PC-9 (cell line): ENCODE measurements at regions not wholly inside any gene's neighbourhood (a gene's known extent, or its start where the extent isn't known, plus 50 kb on each side); places are given as distances from the start of the nearest gene placed in this dataset.

Experiments used
- BruUV-seq: library from RNA; stranded (reverse); fragments of 400-500 nt; replicated peaks from 2 replicates; lab custom pipeline; 2021; lab: Mats Ljungman, UMichigan
- CTCF ChIA-PET: fragments of 300-600 bp; sonication (Branson Sonifier 250); formaldehyde crosslinking; loops from one replicate; lab custom pipeline; 2022; ENCODE audit warnings: antibody characterized with exemption; lab: Charles Lee
- POLR2A ChIA-PET: fragments of 300-600 bp; sonication (Branson Sonifier 250); formaldehyde crosslinking; loops from one replicate; lab custom pipeline; 2022; ENCODE audit warnings: antibody characterized with exemption; ENCODE audit not compliant: unreplicated experiment; lab: Charles Lee
- DNase-seq, 2 experiments: peaks; one replicate each; pipeline versions ENCODE4 v3.0.0 to v3.0.0-alpha.2; 2015 to 2022; ENCODE audit warnings: mixed read lengths in 1 of 2
- H2AFZ ChIP-seq: fragments of 200-600 bp; sonication (generic); 2 replicates; pipeline ENCODE4 v1.8.1; 2017; ENCODE audit warnings: antibody characterized with exemption
- H3F3A ChIP-seq: fragments of 200-600 bp; sonication (generic); 2 replicates; pipeline ENCODE4 v1.8.1; 2017; ENCODE audit warnings: antibody characterized with exemption, mild to moderate bottlenecking, low read depth; ENCODE audit not compliant: insufficient read depth
- H3K27ac ChIP-seq: fragments of 200-600 bp; sonication (generic); 2 replicates; pipeline ENCODE4 v1.6.1; 2016; ENCODE audit warnings: mixed run types
- H3K27me3 ChIP-seq: fragments of 200-600 bp; sonication (generic); 2 replicates; pipeline ENCODE4 v1.6.1; 2016; ENCODE audit warnings: low read depth, mixed run types; ENCODE audit not compliant: insufficient read depth
- H3K36me3 ChIP-seq: fragments of 200-600 bp; sonication (generic); 2 replicates; pipeline ENCODE4 v1.6.1; 2016; ENCODE audit warnings: low read depth, mixed run types
- H3K4me1 ChIP-seq: fragments of 200-600 bp; sonication (generic); replicated peaks from 2 replicates; pipeline ENCODE4 v1.6.1; 2016; ENCODE audit warnings: mixed run types; ENCODE audit not compliant: insufficient read depth
- H3K4me2 ChIP-seq: fragments of 200-600 bp; sonication (generic); 2 replicates; pipeline ENCODE4 v1.6.1; 2017; ENCODE audit warnings: mixed run types
- H3K4me3 ChIP-seq: fragments of 200-600 bp; sonication (generic); 2 replicates; pipeline ENCODE4 v1.6.1; 2016; ENCODE audit warnings: mixed run types
- H3K79me2 ChIP-seq: fragments of 200-600 bp; sonication (generic); 2 replicates; pipeline ENCODE4 v1.6.1; 2017; ENCODE audit warnings: low read depth, mixed run types
- H3K9me2 ChIP-seq: fragments of 200-600 bp; sonication (generic); 2 replicates; pipeline ENCODE4 v1.8.1; 2017; ENCODE audit warnings: mild to moderate bottlenecking; ENCODE audit not compliant: insufficient read depth
- H3K9me3 ChIP-seq: fragments of 200-600 bp; sonication (generic); 2 replicates; pipeline ENCODE4 v1.8.1; 2016; ENCODE audit warnings: low read depth; ENCODE audit not compliant: insufficient read depth
- H4K20me1 ChIP-seq: fragments of 200-600 bp; sonication (generic); 2 replicates; pipeline ENCODE4 v1.8.1; 2017; ENCODE audit not compliant: insufficient read depth
- CTCF ChIP-seq: fragments of 200-600 bp; sonication (generic); conservative IDR thresholded peaks from 2 replicates; pipeline ENCODE4 v1.6.1; 2017; ENCODE audit warnings: mixed run types, antibody characterized with exemption, mild to moderate bottlenecking, moderate library complexity
- EZH2 ChIP-seq: fragments of 200-600 bp; sonication (generic); IDR thresholded peaks from 2 replicates; pipeline ENCODE4 v1.8.0; 2017; ENCODE audit warnings: antibody characterized with exemption, low read depth
- intact Hi-C: fragments of 100-400 bp; cut with micrococcal nuclease; formaldehyde crosslinking; loops from one replicate; pipeline ENCODE4 v1.10.0; 2022; ENCODE audit not compliant: unreplicated experiment

- no peaks in the 10 kb centered on the region for H3K9me2 ChIP-seq
- no peaks in the 10 kb centered on the region for H3K36me3 ChIP-seq
- no peak overlapping the region for H2AFZ ChIP-seq
- H3K4me1 ChIP-seq = no peaks in the 10 kb centered on the region
- TF ChIP-seq CTCF (no peak), EZH2 (no peak)
- no peaks in the 10 kb centered on the region for H3F3A ChIP-seq
- intact Hi-C loops = no loop called here
- no peak overlapping the region for H3K27ac ChIP-seq
- no peak for DNase-seq
- H3K4me3 ChIP-seq = no peak overlapping the region
- H3K4me2 ChIP-seq = no peak overlapping the region
- peaks cover 31% of the 10 kb centered on the region for H3K27me3 ChIP-seq
- no peaks in the 10 kb centered on the region for H3K79me2 ChIP-seq
- no TSS peak for BruUV-seq
- POLR2A ChIA-PET = no interaction called here
- H3K9me3 ChIP-seq = no peaks in the 10 kb centered on the region
- H4K20me1 ChIP-seq = no peaks in the 10 kb centered on the region
- CTCF ChIA-PET = no interaction called here
Observed at GRCh38 chr2:16008331-16008850, 68.0 kb downstream of the MYCN start.

- H3K4me3 ChIP-seq = no peak overlapping the region
- H3F3A ChIP-seq = no peaks in the 10 kb centered on the region
- H3K36me3 ChIP-seq = no peaks in the 10 kb centered on the region
- intact Hi-C loops = no loop called here
- H3K27ac ChIP-seq = no peak overlapping the region
- no peaks in the 10 kb centered on the region for H4K20me1 ChIP-seq
- no peaks in the 10 kb centered on the region for H3K79me2 ChIP-seq
- ChIA-PET CTCF (no interaction called here), POLR2A (no interaction called here)
- H3K9me2 ChIP-seq = no peaks in the 10 kb centered on the region
- no peak for DNase-seq
- no TSS peak for BruUV-seq
- H3K4me2 ChIP-seq = no peak overlapping the region
- H3K9me3 ChIP-seq = no peaks in the 10 kb centered on the region
- no peak for TF ChIP-seq CTCF
- no peak for TF ChIP-seq EZH2
- H3K27me3 ChIP-seq = peaks cover 36% of the 10 kb centered on the region
- H3K4me1 ChIP-seq = no peaks in the 10 kb centered on the region
- H2AFZ ChIP-seq = no peak overlapping the region
Observed at GRCh38 chr2:16007167-16007934, 67.0 kb downstream of the MYCN start.

- Histone ChIP-seq H3K4me2 (no peak overlapping the region), H3K9me3 (no peaks in the 10 kb centered on the region), H4K20me1 (no peaks in the 10 kb centered on the region), H3K4me1 (no peaks in the 10 kb centered on the region), H2AFZ (no peak overlapping the region), H3K79me2 (no peaks in the 10 kb centered on the region), H3F3A (no peaks in the 10 kb centered on the region), H3K27ac (no peak overlapping the region), H3K36me3 (no peaks in the 10 kb centered on the region), H3K9me2 (no peaks in the 10 kb centered on the region), H3K27me3 (peaks cover 43% of the 10 kb centered on the region), H3K4me3 (no peak overlapping the region)
- no TSS peak for BruUV-seq
- ChIA-PET POLR2A (no interaction called here), CTCF (no interaction called here)
- intact Hi-C loops = no loop called here
- no peak for TF ChIP-seq CTCF
- TF ChIP-seq EZH2 = no peak
- DNase-seq = no peak
Observed at GRCh38 chr2:16006537-16007166, 66.3 kb downstream of the MYCN start.
